Uterus (tissue), 2 donors: ENCODE measurements at regions not wholly inside any gene's neighbourhood (a gene's known extent, or its start where the extent isn't known, plus 50 kb on each side); places are given as distances from the start of the nearest gene placed in this dataset.

ENCODE experiments used
- POLR2A ChIP-seq, 2 donors: fragments of 450-650 bp; IDR thresholded peaks; one replicate each; pipeline ENCODE4 v1.6.1; 2016; ENCODE audit warnings: antibody characterized with exemption in 2 of 2, mild to moderate bottlenecking in 1 of 2, moderate library complexity in 1 of 2
- TF ChIP-seq, protein P1 (sequence below), 4 experiments: fragments of 200-600 bp in 2 of 4; fragments of 450-650 bp in 2 of 4; sonication (generic) in 2 of 4; IDR thresholded peaks; one replicate each; pipeline ENCODE4 v1.5.1; 2016 to 2019; ENCODE audit warnings: antibody characterized with exemption in 4 of 4, mild to moderate bottlenecking in 2 of 4, moderate library complexity in 1 of 4

DNA sequence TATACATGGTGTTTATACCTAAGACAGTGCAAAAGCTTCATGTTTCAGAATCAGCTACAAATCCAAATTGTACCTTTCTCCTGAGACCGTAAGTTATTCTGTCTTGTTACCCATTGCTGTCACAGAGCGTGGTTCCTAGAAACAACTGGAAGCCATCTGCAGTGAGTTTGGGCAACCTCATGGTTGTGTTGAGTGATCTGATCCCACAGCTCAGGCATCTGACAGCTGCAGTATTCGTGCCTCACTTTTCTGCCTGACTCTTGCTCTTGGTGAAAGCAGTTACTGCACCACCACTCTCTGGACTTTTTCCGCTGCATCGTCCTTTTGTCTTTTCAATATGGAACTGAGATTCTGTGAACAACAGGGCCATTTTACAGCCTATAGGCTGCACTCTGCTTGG, 752.6 kb downstream of the MAFB start:
- TF ChIP-seq, protein P1, sequence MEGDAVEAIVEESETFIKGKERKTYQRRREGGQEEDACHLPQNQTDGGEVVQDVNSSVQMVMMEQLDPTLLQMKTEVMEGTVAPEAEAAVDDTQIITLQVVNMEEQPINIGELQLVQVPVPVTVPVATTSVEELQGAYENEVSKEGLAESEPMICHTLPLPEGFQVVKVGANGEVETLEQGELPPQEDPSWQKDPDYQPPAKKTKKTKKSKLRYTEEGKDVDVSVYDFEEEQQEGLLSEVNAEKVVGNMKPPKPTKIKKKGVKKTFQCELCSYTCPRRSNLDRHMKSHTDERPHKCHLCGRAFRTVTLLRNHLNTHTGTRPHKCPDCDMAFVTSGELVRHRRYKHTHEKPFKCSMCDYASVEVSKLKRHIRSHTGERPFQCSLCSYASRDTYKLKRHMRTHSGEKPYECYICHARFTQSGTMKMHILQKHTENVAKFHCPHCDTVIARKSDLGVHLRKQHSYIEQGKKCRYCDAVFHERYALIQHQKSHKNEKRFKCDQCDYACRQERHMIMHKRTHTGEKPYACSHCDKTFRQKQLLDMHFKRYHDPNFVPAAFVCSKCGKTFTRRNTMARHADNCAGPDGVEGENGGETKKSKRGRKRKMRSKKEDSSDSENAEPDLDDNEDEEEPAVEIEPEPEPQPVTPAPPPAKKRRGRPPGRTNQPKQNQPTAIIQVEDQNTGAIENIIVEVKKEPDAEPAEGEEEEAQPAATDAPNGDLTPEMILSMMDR (IDR thresholded peaks at IDR 0.05), result no peak
- no peak for TF ChIP-seq POLR2A (IDR thresholded peaks at IDR 0.05)
